ENCODE measurements at regions not wholly inside any gene's neighbourhood (a gene's known extent, or its start where the extent isn't known, plus 50 kb on each side); places are given as distances from the start of the nearest gene placed in this dataset.
"Not testable (repeated sequence)": the region's sequence is repeated elsewhere in the genome, so short reads cannot be mapped to it uniquely, and the experiment has no call there.

DNA sequence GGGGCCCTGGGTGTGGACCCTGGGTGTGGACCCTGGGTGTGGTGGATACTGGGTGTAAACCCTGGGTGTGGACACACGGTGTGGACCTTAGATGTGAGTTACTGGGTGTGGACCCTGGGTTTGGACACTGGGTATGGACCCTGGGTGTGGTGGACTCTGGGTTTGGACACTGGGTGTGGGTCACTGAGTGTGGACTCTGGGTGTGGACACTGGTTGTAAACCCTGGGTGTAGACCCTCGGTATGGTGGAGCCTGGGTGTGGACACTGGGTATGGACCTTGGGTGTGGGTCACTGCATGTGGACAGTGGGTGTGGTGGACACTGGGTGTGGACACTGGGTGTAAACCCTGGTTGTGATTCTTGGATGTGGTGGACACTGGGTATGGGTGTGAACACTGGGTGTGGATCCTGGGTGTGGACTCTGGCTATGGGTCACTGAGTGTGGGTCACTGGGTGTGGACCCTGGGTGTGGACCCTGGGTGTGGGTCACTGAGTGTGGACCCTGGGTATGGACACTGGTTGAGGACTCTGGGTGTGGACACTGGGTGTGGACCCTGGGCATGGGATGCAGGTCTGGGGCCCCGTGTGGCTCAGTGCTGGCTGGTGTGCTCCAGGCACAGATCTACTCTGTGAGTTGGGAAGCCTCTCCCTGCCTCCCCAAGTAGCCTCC lies 356.2 kb downstream of the GLRX3 start:
- DNase-seq = no peak

DNA sequence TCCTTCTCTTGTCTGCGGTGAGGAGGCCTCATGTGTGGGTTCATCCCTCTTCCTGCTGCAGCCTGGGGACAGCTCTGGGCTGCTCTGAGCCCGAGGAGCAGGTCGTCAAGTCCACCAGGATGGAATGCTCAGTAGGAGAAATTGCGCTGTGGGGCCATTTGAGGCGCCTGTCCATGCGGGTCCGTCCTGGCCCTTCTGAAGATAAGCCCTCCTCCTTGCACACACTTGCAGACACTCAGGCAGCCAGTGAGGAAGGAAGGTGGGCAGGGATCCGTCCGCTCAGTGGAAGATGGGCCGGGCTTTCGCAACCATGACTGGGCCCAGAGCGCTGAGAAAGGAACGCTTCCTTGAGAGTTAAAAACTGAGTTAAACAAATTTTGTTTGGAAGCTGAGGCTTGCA lies 356.8 kb downstream of the GLRX3 start:
- no peak for DNase-seq

DNA sequence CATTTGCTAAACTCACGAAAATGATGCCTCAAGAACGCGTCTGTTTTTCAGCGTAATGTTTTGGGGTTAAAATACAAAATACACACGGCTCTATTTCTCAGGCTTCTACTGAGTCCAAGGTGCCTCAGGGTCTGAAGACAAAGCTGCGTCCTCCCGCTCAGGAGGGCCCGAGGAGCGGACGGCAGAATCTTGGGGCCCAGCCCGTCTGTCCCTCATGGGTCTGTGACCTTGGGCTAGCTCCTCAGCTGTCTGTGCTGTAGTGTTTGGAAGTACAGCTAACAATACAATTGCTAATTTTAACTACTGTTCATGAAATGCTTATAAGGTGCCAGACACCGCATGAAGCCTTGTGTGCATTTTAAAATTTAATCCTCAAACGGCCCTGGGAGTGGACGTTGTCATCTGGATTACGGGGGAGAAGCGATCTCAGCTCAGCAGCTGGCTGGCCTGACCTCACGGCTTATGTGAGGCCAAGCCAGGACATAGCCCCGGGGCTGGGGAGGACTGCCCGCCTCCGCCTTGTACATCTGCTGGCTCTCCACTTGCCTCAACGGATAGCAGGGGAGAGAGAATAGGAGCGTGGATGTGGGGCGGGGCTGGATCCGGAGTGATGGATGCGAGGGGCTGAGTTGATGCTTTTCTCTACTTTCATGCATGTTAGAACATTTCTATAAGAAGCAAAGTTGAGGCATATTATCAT lies 357.4 kb downstream of the GLRX3 start:
- no peak for DNase-seq

DNA sequence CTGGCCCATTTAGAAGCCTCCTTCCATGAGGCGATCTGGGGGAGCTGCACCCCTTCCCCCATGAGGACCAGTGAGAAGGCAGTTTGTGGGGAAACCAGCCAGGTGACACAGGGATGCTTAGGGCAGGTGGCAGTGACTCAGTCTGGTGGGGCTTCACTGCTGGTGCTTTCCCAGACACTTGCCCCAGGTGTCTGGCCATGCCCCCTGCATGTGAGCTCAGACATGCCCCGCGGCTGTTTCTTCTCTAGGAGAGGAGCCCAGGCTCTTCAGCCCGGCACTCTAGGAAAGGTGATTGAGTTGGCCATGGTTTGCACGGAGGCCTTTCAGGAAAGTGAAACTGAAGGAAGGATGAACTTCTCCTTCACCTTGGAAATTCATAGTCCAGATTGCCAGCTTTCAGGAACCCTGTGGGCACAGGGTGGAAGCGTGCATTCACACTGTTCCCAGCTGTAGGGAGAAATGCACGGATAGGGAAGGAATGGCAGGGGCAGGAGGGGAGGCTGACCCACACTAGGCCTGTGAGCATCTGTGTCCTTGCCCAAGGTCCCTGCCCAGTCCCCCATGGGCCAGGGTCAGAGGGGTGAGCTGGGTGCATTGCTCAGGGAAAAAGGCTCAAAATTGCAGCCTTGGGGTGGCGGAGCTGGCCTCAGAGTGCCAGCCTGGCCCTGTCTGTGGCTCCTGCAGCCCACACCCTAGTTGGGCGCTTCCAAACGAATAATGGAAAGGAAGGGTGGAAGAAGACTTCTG lies 359.1 kb downstream of the GLRX3 start:
- DNase-seq = no peak

DNA sequence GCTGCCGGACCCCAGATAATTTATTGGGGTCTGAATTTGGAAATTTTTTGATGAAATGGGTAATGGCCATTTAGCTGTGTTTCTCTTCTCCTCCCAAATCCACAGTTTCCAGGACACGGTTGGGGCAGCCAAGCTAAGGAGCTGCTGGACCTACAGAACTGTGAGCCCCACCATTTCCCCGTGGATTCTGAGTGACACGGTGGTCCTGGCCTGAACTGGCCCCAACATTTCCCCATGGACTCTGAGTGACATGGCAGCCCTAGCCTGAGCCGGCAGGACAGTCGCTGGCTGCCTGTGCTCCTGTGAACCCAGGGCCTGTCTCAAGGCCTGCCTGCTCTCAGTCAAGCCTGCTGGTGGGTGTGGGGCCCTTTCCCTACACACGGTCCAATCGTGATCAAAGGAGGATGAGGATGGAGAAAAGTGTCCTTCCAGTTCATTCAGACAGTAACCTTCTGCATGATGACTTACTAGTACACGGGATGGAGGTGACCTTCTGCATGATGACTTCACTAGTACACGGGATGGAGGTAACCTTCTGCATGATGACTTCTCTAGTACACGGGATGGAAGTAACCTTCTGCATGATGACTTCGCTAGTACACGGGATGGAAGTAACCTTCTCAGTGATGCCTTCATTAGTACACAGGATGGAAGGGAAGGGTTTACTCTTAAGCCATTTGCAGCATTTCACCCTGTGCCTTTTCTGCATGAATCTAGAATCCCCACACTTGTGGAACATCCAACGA lies 359.9 kb downstream of the GLRX3 start:
- DNase-seq = no peak

DNA sequence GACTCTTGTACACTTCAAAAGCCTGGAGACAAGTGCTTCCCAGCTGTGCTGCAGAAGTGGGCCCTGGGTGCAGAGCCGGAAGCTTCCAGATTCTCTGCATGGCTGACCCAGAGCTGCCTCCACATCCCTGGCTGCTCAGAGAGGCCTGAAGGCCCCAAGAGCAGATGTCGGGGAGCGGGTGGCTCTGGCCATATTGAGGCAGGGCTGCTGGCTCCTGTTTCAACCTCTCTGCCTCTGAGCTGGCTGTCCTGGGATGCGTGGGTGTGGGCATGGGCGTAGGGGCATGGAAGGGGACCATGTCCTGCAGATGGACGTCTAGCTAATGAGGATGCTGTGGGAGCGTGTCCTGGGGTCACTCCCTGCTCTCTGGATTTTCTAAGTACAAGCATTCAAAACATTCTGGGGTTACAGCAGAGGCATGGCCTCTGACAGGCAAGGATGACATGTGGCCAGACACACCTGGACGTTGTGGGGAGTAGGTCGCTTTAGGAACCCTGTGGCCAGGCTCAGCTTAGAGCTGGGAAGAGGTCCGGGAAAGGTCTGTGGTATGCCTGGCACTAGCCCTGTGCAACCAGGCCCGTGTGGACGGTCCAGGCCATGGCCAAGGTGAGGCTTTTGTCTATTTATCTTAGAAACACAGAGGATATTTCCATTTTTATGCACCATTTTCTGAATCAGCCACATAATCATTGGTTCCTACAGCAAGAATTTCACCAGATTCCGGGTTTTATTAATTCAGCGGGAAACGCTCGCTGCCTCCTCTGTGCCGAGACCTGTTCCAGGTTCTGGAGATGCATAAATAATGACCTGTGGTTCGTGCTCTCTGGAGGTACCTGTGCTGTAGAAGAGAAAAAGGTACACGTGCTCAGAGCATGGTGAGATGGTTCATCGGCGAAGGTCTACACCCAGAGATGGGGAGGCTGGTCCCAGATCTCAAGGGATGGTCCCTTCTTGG lies 361.1 kb downstream of the GLRX3 start:
- no peak for DNase-seq

DNA sequence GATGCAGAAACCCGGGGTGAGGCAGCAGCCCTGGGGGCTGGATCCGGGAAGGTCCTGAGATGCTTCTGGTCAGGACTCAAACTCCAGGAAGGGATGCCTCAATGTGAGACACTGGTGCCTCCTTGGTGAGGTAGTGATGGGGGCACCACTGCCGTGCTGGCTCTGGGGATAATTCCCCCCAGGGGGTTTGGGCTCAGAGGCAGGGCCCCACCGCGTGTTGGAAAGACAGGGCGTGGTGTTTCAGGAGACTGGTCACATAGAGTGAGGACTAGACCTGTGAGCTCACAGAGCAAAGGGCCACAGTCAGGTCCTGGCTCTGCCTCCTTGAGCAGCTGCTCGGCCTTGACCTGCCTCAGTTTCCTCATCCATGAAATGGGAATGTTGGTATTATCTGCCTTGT lies 361.9 kb downstream of the GLRX3 start:
- DNase-seq = no peak

DNA sequence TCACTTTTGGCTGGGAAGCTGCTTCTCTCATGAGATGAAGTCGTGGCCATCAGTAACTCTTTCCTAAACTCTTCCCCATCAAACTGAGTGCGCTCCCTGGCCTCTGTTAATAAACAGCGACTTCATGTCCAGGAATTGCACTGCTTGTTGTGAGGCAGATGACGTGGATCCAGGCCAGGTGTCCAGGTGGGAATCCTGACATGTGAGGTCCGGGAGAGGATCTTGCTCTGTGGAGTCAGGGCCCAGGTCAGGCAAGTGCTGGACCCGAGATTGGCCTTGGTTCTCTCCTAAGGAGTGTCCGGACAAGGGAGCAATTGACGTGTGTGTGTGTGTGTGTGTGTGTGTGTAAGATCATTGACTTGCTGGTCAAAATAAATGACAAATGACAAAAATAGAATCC lies 362.7 kb downstream of the GLRX3 start:
- DNase-seq = no peak

DNA sequence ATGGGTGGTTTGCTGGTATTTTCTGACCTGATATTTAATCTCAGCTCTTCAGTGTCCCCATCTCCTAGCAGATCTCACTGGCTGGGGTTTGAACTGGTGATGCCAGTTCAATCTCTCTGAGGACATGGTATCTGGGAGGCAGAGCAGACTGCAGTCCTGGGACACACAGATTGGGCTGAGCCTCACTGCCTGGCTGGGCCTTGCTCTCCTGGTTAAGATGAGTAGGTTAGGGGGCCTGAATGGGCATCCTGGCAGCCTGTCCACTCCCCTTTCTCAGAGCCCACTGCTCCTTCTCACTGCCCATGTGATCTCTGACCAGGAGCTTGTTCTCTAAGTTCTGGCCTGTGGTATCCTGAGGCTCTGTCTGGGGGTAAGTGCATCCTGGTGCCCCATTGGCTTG lies 363.4 kb downstream of the GLRX3 start:
- no peak for DNase-seq

DNA sequence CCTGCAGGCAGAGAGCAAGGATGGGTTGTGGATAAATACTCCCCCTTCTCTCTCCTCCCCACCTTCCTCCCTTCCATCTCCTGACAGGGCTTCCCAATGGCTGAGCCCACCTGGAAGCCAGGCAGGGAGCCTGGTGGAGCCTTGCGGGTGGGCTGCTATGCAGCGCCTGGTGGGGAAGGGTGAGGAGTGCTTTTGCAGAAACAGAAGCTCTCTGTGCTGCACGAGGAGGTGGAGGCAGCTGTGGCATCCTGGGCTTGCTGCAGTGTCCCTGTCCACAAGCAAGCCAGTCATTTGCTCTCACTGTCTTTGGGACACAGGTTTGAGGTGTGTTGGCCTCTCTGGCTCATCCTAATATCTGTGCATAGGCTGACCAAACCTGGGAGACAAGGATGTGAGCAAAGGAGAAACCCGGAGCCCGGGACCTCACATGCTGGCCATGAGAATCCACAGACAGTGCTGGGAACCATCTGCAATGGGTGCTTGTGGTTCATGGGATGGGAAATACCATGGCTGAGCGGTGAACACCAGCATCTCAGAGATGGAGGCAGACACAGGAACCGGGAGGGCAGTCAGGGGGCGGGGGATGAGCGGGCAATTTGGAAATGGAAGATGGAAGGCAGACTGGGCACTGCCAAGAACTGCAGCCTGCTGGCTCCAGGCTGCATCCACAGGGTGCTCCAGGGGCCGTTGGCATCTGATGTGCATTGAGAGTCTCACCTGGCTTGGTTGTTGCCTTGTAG lies 364.2 kb downstream of the GLRX3 start:
- DNase-seq = no peak

DNA sequence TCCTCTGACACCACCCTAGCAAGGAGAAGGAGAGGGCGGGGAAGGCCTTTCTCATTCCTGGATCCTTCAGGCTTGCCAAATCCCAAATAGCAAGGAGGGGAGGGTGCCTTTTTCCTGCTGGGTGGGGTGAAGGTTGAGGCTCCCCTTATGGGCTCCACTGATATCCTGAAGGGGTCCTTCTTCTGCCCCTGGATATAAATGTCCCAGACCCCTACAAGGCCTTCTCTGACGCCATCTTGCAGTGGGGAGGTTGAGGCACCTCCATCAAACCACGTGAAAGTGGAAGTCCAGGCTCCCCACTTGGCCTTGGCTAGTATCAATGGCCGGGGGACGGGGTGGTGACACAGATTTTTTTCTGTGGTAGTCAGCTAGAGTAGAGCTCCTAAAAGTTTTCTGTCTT lies 371.3 kb downstream of the GLRX3 start:
- no peak for DNase-seq

DNA sequence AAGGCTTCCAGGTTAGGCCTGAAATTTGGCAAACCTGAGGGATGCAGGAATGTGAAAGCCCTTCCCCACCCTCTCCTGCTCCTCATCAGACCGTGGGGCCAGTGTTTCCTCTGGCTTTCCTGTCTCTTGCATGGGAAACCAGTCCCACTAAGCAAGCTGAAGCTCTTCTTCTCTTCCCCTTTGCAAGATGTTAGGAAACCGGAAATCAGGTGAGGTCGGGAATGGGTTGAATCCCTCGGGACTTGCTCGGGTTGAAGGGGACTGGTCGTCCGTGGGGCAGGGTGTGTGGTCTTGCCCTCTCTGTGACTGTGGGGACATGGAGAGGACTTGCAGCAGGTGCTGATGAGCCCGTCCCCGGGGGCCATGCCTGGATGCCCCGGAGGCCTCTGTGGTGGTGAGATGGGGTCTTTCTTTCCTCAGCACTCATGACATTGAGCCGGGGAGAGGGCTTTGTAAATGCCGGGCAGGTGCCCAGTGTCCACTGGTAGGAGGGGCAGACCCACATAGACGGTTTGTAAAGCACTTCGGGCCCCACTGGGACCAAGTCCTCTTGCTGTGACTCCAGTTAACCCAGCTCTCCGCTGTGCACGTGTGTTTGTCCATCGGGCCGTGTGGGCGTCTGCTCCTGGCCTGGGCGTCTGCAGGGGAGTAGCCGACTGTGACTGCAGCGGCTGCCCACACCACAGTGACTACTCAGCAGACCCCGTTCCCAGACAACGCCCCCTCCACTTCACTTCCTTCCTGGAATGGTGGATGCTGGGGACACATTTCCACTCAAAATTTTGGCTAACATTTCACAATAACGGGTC lies 373.9 kb downstream of the GLRX3 start:
- DNase-seq = no peak

DNA sequence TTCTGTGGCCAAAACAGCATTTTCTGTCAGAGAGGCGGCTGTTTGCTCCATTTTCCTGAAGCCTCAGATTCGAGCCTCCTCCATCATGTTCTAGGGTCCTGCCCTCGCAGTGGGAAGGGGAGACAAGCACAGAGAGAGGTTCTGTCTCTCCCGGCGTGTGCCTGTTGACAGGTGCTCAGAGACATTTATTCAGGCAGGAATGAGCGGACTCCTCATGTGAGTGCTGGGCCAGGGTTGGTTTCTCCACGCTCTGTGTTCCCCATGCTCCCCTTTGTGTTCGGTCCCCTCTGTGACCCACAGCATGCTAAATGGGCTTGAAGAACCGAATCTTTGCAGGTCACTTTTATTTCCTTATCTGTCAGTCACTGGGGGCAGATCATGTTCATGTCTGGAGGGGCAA lies 374.6 kb downstream of the GLRX3 start:
- DNase-seq = no peak

DNA sequence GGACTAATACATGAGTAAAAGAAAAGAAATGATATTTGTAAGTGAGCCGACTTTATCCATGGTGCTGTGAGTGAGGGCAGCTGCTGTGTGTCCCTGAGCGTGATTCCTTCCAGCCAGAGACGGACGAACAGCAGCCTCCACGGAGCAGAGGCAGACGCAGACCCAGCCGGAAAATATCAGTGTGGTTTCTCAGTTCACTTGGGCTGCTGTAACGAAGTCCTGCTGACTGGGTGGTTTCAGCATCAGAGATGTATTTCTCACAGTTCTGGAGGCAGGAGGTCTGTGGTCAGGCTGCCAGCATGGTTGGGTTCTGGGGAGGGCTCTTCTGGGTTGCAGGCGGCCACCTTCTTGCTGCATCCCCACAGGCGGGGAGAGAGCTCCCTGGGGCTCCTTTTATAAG lies 375.6 kb downstream of the GLRX3 start:
- DNase-seq = no peak

DNA sequence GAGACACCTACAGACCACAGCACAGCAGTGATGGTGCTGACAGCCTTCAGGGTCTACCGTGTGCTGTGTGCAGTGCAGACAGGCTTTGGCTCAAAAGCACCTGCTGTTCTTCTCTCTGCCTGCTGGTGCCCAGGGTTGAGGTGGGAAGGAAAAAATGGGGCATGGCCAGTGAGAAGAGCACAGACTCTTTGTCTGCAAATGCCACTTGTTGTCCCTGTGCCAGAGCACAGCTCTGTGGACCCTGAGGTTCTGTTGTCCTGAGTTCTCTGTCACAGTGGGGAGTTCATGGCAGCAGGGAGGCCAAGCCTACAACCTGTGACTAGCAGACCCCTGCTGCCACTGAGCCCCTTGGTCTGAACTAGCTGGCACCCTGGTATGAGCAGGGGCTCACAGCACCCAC lies 376.7 kb downstream of the GLRX3 start:
- no peak for DNase-seq

DNA sequence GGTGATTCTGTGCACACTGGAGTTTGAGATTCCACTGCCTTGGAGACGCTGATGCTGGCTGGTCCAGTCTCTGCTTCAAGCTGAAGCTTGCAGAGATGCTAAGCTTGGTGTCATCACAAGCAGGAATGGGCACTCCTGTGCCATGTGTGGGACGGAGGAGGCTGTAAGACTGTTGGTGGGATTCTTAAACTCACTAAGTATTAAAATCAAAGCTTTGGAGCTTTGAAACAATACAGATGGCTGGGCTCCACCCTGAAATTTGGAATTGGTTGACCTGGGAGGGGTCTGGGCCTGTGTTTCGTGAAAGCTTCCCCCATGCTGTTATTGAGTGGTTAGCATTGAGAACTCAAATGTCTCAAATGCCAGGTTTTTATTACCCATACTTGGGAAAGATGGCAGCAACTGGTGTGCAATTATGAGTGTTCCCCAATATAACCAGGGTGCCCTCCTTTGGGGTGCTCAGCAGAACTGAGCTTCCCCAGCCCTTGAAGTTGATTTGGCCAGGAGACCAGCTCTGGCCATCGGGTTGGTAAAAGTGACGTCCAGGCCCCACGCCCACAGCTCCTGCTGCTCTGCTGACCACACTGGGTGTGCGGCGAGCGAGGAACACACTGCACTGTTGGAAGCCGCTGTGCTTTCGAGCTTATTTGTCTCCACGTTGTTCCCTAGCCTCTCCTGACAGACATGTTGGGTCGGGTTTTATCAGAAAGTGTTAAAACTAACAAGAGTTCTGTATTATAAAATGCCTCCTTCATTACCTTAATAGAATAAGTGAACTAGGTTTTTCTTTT lies 377.7 kb downstream of the GLRX3 start:
- no peak for DNase-seq

DNA sequence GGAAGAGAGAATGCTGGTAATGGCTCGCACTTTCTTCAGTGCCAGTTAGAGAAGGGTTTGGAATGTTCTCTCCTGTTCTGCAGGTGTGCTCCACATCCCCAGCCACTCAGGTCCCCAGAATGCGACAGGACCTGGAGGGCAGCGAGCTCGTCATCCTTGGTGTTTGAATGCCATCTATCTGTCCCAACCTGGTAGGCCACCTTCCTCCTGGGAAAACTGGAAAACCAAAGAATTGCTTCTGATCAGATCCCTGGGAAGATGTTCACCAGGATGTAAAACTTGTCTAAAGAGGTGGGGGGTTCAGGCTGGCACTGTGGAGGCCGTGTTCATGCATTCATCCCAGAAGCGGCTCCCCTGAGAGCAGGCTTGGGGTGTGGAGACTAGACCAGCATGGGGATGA lies 379.5 kb downstream of the GLRX3 start:
- DNase-seq = no peak

DNA sequence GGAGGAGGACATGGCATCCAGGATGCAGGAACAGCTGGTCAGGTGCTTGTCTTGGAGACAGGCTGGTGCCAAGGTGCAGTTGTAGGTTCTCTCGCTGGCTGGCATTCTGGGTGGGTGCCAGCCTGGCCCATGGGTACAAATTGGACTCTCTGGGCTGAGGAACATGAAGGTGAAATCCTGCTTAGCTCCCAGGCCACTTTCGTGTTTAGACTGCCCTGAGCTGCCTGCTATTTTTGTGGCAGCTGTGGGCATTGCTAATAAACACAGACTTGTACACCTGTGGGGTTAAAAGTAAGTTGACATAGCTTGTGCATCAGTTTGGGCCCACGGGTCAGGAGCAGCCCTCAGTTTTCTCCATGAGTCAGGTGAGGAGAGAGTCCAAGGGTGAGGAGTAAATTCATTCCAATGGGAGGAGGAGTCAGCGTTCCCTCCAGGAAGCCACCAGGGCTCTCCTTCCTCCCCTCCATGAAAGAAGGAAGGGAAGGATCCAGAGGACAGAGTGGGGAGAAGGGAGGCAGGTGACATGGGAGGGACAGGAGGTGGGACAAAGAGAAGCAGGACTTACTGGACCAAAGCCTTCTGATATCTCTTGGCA lies 380.0 kb downstream of the GLRX3 start:
- DNase-seq = no peak

DNA sequence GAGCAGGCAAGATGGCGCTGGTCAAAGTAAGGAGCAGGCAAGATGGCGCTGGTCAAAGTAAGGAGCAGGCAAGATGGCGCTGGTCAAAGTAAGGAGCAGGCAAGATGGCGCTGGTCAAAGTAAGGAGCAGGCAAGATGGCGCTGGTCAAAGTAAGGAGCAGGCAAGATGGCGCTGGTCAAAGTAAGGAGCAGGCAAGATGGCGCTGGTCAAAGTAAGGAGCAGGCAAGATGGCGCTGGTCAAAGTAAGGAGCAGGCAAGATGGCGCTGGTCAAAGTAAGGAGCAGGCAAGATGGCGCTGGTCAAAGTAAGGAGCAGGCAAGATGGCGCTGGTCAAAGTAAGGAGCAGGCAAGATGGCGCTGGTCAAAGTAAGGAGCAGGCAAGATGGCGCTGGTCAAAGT lies 382.7 kb downstream of the GLRX3 start:
- DNase-seq = not testable (repeated sequence)
